Kidney epithelial cell (primary cell): ENCODE measurements at regions not wholly inside any gene's neighbourhood (a gene's known extent, or its start where the extent isn't known, plus 50 kb on each side); places are given as distances from the start of the nearest gene placed in this dataset.

ENCODE experiments used
- DNase-seq: peaks from one replicate; pipeline ENCODE4 v3.0.0-alpha.2; 2010; ENCODE audit warnings: low read depth
- H3K27me3 ChIP-seq: 2 replicates; pipeline ENCODE4 v1.6.0; 2011; ENCODE audit warnings: low read length; ENCODE audit not compliant: control insufficient read depth, insufficient read depth
- H3K36me3 ChIP-seq: 2 replicates; pipeline ENCODE4 v1.5.1; 2011; ENCODE audit warnings: low read length; ENCODE audit not compliant: control insufficient read depth, insufficient read depth
- H3K4me3 ChIP-seq: 2 replicates; pipeline ENCODE4 v1.5.1; 2011; ENCODE audit warnings: low read depth, mild to moderate bottlenecking, control low read depth, low read length
- CTCF ChIP-seq: IDR thresholded peaks from 2 replicates; pipeline ENCODE4 v1.5.1; 2011; ENCODE audit warnings: mild to moderate bottlenecking, moderate library complexity, low read length, control low read depth, inconsistent platforms; ENCODE audit not compliant: insufficient read depth, poor library complexity, severe bottlenecking

DNA sequence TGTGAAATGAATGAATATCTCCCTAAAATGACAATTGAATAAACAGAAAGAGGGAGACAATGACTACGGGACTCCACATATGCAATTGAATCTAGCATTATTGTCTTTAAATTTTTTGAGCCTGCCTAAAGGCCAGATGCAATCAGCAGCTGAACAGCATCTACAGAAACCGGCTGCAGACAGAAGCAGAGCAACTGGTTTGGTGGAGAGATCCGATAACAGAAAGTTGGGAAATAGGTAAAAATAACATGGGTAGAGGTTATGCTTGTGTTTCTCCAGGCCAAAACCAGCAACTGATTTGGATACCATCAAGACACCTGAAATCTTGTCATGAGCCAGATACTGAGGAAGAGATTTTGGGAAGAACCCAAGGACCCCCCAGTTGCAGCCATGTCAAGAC lies 146.6 kb downstream of the ZNF33B start:
- TF ChIP-seq CTCF: no peak
- Histone ChIP-seq H3K36me3 (no peaks in the 10 kb centered on the region), H3K4me3 (no peak overlapping the region), H3K27me3 (no peaks in the 10 kb centered on the region)
- DNase-seq: no peak

DNA sequence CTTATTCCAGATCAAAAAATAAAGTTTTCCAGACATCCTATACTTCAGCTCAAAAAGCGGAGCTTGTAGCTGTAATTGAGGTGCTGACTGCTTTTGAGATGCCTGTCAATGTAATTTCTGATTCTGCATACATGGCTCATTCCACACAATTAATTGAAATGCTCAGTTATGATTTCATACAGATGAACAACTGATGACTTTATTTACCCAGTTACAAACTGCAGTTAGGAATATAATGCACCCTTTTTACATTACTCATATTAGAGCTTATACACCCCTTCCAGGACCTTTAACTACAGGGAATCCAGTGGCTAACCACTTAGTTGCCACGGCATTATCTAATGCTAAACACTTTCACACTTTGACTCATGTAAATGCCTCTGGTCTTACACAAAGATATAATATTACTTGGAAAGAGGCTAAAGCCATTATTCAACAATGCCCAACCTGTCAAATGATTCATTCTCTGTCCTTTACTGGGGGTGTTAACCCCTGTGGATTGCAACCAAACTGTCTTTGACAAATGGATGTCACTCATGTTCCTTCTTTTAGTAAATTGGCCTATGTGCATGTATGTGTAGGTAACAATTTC lies 147.3 kb downstream of the ZNF33B start:
- no peak for DNase-seq

GRCh38 chr10:42490368-42490767 lies 148.0 kb downstream of the ZNF33B start:
- TF ChIP-seq CTCF: no peak
- no peaks in the 10 kb centered on the region for H3K27me3 ChIP-seq
- H3K36me3 ChIP-seq: no peaks in the 10 kb centered on the region
- H3K4me3 ChIP-seq: no peak overlapping the region
- DNase-seq: no peak

More for the DNA sequence above, 147.3 kb downstream of the ZNF33B start:
- no peak overlapping the region for H3K4me3 ChIP-seq
- H3K27me3 ChIP-seq: no peaks in the 10 kb centered on the region
- no peak for TF ChIP-seq CTCF
- H3K36me3 ChIP-seq: no peaks in the 10 kb centered on the region

DNA sequence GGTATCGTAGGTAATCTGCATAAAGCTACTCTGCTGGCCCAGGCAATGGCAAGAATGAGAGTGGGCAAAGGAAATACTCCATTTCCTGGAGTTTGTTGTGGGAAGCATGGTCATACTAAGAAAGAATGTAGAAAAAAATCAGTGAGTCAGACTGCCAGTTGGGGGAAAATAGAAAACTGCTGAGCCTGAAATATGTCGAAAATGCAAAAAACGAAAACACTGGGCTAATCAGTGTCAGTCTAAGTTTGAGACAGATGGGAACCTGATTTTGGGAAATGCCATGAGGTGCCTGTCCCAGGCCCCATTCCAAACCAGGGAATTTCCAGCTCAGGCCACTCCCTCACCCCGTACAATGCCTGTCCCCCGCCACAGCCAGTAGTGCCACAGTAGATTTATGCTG lies 150.0 kb downstream of the ZNF33B start:
- Histone ChIP-seq H3K27me3 (no peaks in the 10 kb centered on the region), H3K36me3 (no peaks in the 10 kb centered on the region), H3K4me3 (no peak overlapping the region)
- no peak for DNase-seq
- no peak for TF ChIP-seq CTCF

DNA sequence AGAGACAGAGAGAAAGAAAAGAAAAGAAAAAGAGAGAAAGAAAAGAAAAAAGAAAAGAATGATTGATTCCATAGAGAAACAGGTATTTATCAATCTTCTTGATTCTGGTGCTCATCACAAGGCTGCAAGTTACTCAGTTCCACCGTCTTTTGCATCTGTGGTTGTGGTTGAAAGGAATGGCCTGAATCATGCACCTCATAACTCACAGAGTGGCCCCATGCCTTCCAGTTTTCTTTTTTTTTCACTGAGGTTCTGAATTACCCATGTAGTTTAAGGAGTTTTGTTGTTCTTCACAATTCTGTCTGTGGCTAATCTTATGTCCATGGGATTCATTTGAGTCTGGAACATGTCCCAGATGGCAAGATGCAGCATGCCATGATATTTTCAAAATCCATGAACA lies 156.0 kb downstream of the ZNF33B start:
- no peak overlapping the region for H3K4me3 ChIP-seq
- H3K27me3 ChIP-seq: no peaks in the 10 kb centered on the region
- H3K36me3 ChIP-seq: no peaks in the 10 kb centered on the region
- DNase-seq: no peak
- no peak for TF ChIP-seq CTCF

GRCh38 chr10:42479057-42479456 lies 159.3 kb downstream of the ZNF33B start:
- DNase-seq: no peak
- Histone ChIP-seq H3K36me3 (no peaks in the 10 kb centered on the region), H3K27me3 (no peaks in the 10 kb centered on the region), H3K4me3 (no peak overlapping the region)
- no peak for TF ChIP-seq CTCF
